NCI-H446 (cell line): ENCODE measurements at regions not wholly inside any gene's neighbourhood (a gene's known extent, or its start where the extent isn't known, plus 50 kb on each side); places are given as distances from the start of the nearest gene placed in this dataset.

Experiments used
- DNase-seq, 2 experiments: peaks; one replicate each; lab custom pipeline; 2025; lab: John Stamatoyannopoulos, UW

- no peak for DNase-seq
Observed at GRCh38 chr6:39995633-39996032, 61.4 kb upstream of the MOCS1 start.

DNA sequence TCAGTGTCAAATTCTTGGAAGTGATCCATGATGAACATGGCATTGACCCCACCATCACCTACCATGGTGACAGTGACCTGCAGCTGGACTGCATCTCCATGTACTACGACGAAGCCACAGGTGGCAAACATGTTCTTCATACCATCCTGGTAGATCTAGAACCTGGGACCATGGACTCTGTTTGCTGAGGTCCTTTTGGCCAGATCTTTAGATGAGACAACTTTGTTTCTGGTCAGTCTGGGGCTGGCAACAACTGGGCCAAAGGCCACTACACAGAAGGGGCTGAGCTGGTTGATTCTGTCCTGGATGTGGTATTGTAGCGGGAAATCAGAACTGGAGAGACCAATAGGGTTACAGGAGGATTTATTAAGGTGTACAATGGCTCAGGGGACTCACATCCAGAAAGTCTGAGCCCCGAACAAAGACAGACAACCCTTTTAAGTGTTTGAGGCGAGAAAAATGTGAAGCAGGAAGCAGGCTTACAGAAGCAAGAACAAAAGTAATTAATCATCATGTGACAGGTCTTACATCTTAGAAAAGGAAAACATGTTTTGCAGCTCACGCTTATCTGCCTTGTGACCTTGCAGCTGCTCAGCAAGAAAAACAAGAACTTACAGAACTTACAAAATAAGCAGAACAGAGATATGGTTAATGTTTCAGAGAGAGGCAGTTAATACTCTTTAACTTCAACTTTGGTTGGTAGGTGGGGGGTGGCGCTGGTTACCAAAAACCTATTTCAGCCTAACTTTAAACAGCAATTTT lies 58.8 kb upstream of the MOCS1 start:
- no peak for DNase-seq
